GM19023 (cell line): ENCODE measurements at regions not wholly inside any gene's neighbourhood (a gene's known extent, or its start where the extent isn't known, plus 50 kb on each side); places are given as distances from the start of the nearest gene placed in this dataset.
"Not testable (repeated sequence)": the region's sequence is repeated elsewhere in the genome, so short reads cannot be mapped to it uniquely, and the experiment has no call there.

Source experiments
- ATAC-seq: cut with Tn5 transposase; IDR thresholded peaks from one replicate; pipeline ENCODE4 v1.9.1; 2021; ENCODE audit warnings: mild to moderate bottlenecking, moderate library complexity; ENCODE audit not compliant: unreplicated experiment

GRCh38 chr2:224155371-224155770 lies 116.3 kb upstream of the SERPINE2 start:
- no peak for ATAC-seq

GRCh38 chr2:224151680-224152310 lies 112.7 kb upstream of the SERPINE2 start:
- ATAC-seq: no peak

GRCh38 chr2:224151161-224151560 lies 112.1 kb upstream of the SERPINE2 start:
- no peak for ATAC-seq

GRCh38 chr2:224148058-224148457 lies 109.0 kb upstream of the SERPINE2 start:
- ATAC-seq: not testable (repeated sequence)

GRCh38 chr2:224147174-224147573 lies 108.1 kb upstream of the SERPINE2 start:
- no peak for ATAC-seq

- no peak for ATAC-seq
Measured at GRCh38 chr2:224146356-224147160, 107.5 kb upstream of the SERPINE2 start.

- no peak for ATAC-seq
Measured at GRCh38 chr2:224145751-224146355, 106.8 kb upstream of the SERPINE2 start.

- no peak for ATAC-seq
Measured at GRCh38 chr2:224143526-224143925, 104.4 kb upstream of the SERPINE2 start.

- no peak for ATAC-seq
Measured at GRCh38 chr2:224142397-224143312, 103.6 kb upstream of the SERPINE2 start.

- ATAC-seq: no peak
Measured at GRCh38 chr2:224141304-224141703, 102.2 kb upstream of the SERPINE2 start.

- ATAC-seq: no peak
Measured at GRCh38 chr2:224137208-224137607, 98.1 kb upstream of the SERPINE2 start.

- no peak for ATAC-seq
Measured at GRCh38 chr2:224136396-224136795, 97.3 kb upstream of the SERPINE2 start.

- no peak for ATAC-seq
Measured at GRCh38 chr2:224135881-224136280, 96.8 kb upstream of the SERPINE2 start.

- no peak for ATAC-seq
Measured at GRCh38 chr2:224134003-224134734, 95.1 kb upstream of the SERPINE2 start.

GRCh38 chr2:224133387-224133786 lies 94.3 kb upstream of the SERPINE2 start:
- no peak for ATAC-seq

GRCh38 chr2:224127871-224128501 lies 88.9 kb upstream of the SERPINE2 start:
- ATAC-seq: no peak

GRCh38 chr2:224126440-224126839 lies 87.4 kb upstream of the SERPINE2 start:
- ATAC-seq: no peak

GRCh38 chr2:224126003-224126402 lies 86.9 kb upstream of the SERPINE2 start:
- no peak for ATAC-seq

GRCh38 chr2:224122542-224122941 lies 83.5 kb upstream of the SERPINE2 start:
- ATAC-seq: no peak
